Stimulated activated naive CD8-positive, alpha-beta T cell treated with anti-CD3 and anti-CD28 coated beads, Interleukin-15, amount 100 ng/mL, for 72 hours (primary cell): ENCODE measurements at regions not wholly inside any gene's neighbourhood (a gene's known extent, or its start where the extent isn't known, plus 50 kb on each side); places are given as distances from the start of the nearest gene placed in this dataset.

Source experiments
- ATAC-seq: fragments of 150-1000 bp; cut with Tn5 transposase; 2 replicates; pipeline ENCODE4 v1.10.0; 2021; ENCODE audit warnings: mild to moderate bottlenecking, moderate library complexity
- DNase-seq, 2 donors: peaks; one replicate each; pipeline ENCODE4 v3.0.0; 2021 to 2022
- H3K27ac Mint-ChIP-seq, 2 donors: one replicate each; pipeline ENCODE4 v1.8.0; 2022; ENCODE audit warnings: mild to moderate bottlenecking in 2 of 2, mixed read lengths in 2 of 2, moderate library complexity in 2 of 2
- H3K27me3 Mint-ChIP-seq: one replicate; pipeline ENCODE4 v1.8.0; 2022; ENCODE audit warnings: mixed read lengths
- H3K4me1 Mint-ChIP-seq: one replicate; pipeline ENCODE4 v1.8.0; 2022; ENCODE audit warnings: mild to moderate bottlenecking, mixed read lengths
- H3K4me3 Mint-ChIP-seq, 2 donors: one replicate each; pipeline ENCODE4 v1.8.0; 2022; ENCODE audit warnings: mild to moderate bottlenecking in 2 of 2, mixed read lengths in 2 of 2, moderate library complexity in 1 of 2
- H3K9me3 Mint-ChIP-seq, 2 donors: one replicate each; pipeline ENCODE4 v1.8.0; 2022; ENCODE audit warnings: mixed read lengths in 2 of 2

GRCh38 chr14:65794674-65795279 lies 382.2 kb downstream of the FUT8 start:
- no peak overlapping the region for H3K4me3 Mint-ChIP-seq
- DNase-seq (no peak), ATAC-seq (no peak)

GRCh38 chr14:65798216-65798615 lies 385.7 kb downstream of the FUT8 start:
- DNase-seq: no peak

More at GRCh38 chr14:65794674-65795279, 382.2 kb downstream of the FUT8 start:
- Mint-ChIP-seq H3K27me3 (peaks cover 7% of the 10 kb centered on the region), H3K4me1 (no peaks in the 10 kb centered on the region), H3K27ac (no peak overlapping the region), H3K9me3 (no peaks in the 10 kb centered on the region)

DNA sequence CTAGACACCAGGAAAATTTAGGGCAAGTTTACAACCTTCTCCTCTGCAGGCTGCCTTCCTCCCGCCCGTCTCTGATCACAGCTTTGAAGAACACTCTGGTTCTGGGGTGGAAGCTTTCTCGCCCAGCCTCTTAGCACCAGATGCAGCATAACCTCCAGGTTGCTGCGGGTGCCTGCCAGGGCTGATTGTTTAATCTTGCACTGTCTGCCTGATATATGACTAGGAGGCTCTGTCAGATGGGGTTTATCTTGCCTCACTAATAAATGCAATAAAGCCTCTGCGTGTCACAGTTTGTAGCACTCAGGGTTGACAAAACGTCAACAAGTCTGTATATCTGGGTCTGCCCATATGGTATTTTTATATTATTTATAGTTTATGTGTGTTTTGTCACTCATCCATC lies 388.2 kb downstream of the FUT8 start:
- Mint-ChIP-seq H3K4me1 (no peaks in the 10 kb centered on the region), H3K4me3 (no peak overlapping the region), H3K9me3 (no peaks in the 10 kb centered on the region), H3K27me3 (peaks cover 5% of the 10 kb centered on the region), H3K27ac (no peak overlapping the region)
- no peak for ATAC-seq
- DNase-seq: no peak

More at GRCh38 chr14:65798216-65798615, 385.7 kb downstream of the FUT8 start:
- Mint-ChIP-seq H3K4me1 (no peaks in the 10 kb centered on the region), H3K4me3 (no peak overlapping the region), H3K27ac (no peak overlapping the region), H3K9me3 (no peaks in the 10 kb centered on the region), H3K27me3 (peaks cover 7% of the 10 kb centered on the region)
- ATAC-seq: no peak

- ATAC-seq (no peak), DNase-seq (no peak)
- no peak overlapping the region for H3K27ac Mint-ChIP-seq
- no peaks in the 10 kb centered on the region for H3K9me3 Mint-ChIP-seq
- no peak overlapping the region for H3K4me3 Mint-ChIP-seq
- no peaks in the 10 kb centered on the region for H3K27me3 Mint-ChIP-seq
- no peaks in the 10 kb centered on the region for H3K4me1 Mint-ChIP-seq
These were observed 389.7 kb downstream of the FUT8 start for GRCh38 chr14:65802196-65802595.

DNA sequence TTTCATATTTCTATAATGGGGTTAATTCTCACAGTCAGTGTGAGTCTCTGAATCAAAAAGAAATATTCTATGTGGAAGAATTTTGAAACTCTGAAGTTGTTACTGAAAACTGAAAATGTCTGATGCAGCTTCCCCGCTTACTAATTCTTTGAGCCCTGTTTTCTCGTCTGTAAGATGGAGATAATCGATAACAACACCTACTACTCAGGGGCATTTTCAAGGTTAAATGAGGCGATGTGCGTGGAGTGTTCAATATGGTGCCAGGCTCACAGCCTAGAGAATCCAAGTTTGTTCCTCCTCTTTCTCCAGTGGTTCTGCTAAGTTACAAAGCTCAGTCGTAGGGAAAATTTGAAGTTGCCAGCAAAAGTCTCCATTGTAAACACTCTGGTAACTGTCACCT lies 391.4 kb downstream of the FUT8 start:
- Mint-ChIP-seq H3K27ac (no peak overlapping the region), H3K4me3 (no peak overlapping the region), H3K9me3 (no peaks in the 10 kb centered on the region), H3K27me3 (no peaks in the 10 kb centered on the region), H3K4me1 (no peaks in the 10 kb centered on the region)
- ATAC-seq (no peak), DNase-seq (no peak)

DNA sequence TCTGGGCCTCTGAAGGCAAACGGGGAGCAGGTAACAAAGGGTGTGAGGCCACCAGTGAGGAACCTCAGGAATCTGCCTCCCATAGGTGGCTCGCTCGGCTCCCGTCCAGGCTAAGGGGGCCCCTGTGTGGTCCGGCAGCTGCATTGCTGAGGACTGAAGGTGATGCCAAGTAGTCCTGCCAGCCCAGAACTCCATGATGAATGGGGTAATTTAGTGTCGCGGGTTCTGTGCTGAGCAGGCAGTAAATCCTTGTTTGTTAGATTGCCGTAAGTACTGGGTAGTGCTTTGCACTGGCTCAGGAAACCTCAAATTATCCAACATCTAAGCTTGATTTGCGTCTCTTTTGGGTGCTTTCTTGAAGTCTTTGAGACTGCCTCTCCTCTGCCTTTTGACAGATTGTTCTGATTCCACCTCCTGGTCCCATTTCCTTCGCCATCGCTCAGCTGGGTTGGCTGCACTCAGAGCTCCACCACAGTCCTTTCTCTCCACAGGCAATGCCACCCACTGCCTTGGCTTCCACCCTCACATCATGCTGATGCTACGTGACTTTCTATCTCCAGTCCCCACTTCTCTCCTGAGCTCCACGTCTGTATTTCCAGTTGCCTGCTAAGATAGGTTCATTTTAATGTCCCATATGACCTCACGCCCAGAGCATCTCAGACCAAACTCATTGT lies 392.0 kb downstream of the FUT8 start:
- Mint-ChIP-seq H3K4me3 (no peak overlapping the region), H3K9me3 (no peaks in the 10 kb centered on the region), H3K4me1 (no peaks in the 10 kb centered on the region), H3K27me3 (no peaks in the 10 kb centered on the region), H3K27ac (no peak overlapping the region)
- DNase-seq (no peak), ATAC-seq (peak; percentile 51)

- Mint-ChIP-seq H3K27me3 (no peaks in the 10 kb centered on the region), H3K9me3 (no peaks in the 10 kb centered on the region), H3K27ac (no peak overlapping the region), H3K4me1 (no peaks in the 10 kb centered on the region), H3K4me3 (no peak overlapping the region)
- DNase-seq (no peak), ATAC-seq (peak; percentile 88)
These were observed 392.6 kb downstream of the FUT8 start for GRCh38 chr14:65805113-65805473.

GRCh38 chr14:65808390-65808789 lies 395.9 kb downstream of the FUT8 start:
- Mint-ChIP-seq H3K27me3 (no peaks in the 10 kb centered on the region), H3K27ac (no peak overlapping the region), H3K4me3 (no peak overlapping the region), H3K4me1 (no peaks in the 10 kb centered on the region), H3K9me3 (no peaks in the 10 kb centered on the region)
- DNase-seq (no peak), ATAC-seq (no peak)

DNA sequence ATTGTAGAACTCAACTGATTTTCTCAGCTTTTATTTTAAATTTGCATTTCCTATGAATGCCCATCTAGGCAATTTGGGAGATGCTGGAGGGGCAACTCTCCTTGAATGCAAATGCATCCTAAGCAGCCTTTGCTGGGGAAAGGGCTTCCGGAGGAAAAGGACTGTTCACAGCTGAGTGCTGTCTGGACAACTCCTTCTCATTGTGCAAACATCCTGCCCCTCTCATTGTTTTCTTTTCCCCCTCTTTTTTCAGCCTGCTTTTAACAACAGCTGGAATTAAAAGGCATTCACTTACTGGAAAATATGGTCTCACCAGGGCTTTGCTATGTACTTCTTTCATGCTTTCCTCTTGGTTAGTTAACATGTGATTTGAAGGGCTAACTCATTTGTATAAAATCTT lies 397.8 kb downstream of the FUT8 start:
- no peak for DNase-seq
- H3K4me3 Mint-ChIP-seq: no peak overlapping the region
- no peaks in the 10 kb centered on the region for H3K4me1 Mint-ChIP-seq
- no peaks in the 10 kb centered on the region for H3K27me3 Mint-ChIP-seq
- no peak for ATAC-seq
- no peak overlapping the region for H3K27ac Mint-ChIP-seq
- no peaks in the 10 kb centered on the region for H3K9me3 Mint-ChIP-seq

DNA sequence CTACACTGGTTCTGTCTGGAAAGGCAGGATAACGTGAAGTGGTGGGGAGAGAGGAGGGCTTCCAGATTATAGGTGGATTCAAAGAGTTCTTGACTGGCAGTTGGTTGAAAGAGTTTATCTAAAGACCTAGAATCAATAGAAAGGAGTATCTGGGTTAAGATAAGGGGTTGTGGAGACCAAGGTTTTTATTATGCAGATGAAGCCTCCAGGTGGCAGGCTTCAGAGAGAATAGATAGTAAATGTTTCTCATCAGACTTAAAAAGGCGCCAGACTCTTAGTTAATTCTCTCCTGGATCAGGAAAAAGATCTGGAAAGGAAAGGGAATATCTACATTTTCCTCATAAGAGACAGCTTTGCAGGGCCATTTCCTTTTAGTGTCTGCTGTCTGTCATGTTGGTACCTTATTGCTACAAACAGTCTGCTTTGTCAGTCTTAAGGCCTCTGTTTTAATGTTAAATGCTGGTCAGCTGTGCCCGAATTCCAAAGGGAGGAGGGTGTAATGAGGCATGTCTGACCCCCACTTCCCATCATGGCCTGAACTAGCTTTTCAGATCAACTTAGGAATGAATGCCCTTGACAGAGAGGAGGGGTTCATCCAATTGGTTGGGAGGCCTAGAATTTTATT lies 401.3 kb downstream of the FUT8 start:
- Mint-ChIP-seq H3K4me1 (no peaks in the 10 kb centered on the region), H3K27me3 (no peaks in the 10 kb centered on the region), H3K4me3 (no peak overlapping the region), H3K9me3 (no peaks in the 10 kb centered on the region), H3K27ac (no peak overlapping the region)
- DNase-seq (no peak), ATAC-seq (no peak)

DNA sequence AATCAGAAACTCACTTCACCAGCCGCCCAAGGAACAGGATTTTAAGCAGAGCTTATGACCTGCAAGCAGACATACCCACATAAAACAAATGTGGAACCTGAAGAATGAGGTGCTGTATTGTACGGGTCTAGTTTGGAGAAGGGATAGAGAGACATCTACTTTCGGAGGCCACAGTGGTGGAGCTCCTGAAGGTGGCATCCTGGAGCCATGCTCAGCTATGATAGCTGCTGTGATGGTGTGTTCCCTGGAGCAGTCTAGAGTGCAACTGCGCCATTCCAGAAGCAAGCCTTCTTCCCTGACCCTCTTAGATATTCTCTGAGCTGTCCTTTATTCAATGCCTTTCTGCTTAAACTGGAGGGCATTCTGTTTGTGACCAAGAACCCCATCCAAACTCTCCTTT lies 402.6 kb downstream of the FUT8 start:
- H3K27me3 Mint-ChIP-seq: no peaks in the 10 kb centered on the region
- H3K4me3 Mint-ChIP-seq: no peak overlapping the region
- no peaks in the 10 kb centered on the region for H3K4me1 Mint-ChIP-seq
- H3K27ac Mint-ChIP-seq: no peak overlapping the region
- ATAC-seq: no peak
- DNase-seq: no peak
- no peaks in the 10 kb centered on the region for H3K9me3 Mint-ChIP-seq

DNA sequence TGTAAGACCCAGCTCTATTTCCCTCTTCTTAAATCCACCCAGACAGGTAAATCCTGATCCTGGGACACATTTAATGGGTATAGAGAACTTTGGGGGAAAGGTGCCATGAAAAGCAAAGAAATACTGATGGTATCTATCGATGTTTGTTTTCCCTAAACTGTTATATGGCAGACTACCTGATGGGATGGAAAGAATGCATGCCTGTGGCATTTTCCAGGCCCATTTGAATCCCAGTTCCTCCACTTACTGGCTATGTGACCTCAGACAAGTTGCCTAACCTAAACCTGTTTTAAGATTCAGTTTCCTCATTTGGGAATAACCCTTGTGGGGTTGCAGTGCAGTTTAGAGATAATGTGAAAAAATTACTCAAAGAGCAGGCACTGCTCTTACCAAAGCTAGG lies 404.5 kb downstream of the FUT8 start:
- H3K4me1 Mint-ChIP-seq: no peaks in the 10 kb centered on the region
- no peak overlapping the region for H3K27ac Mint-ChIP-seq
- no peak overlapping the region for H3K4me3 Mint-ChIP-seq
- DNase-seq (no peak), ATAC-seq (no peak)
- H3K27me3 Mint-ChIP-seq: no peaks in the 10 kb centered on the region
- no peaks in the 10 kb centered on the region for H3K9me3 Mint-ChIP-seq

GRCh38 chr14:65819569-65819968 lies 407.0 kb downstream of the FUT8 start:
- DNase-seq: no peak
- Mint-ChIP-seq H3K4me3 (no peak overlapping the region), H3K27me3 (no peaks in the 10 kb centered on the region), H3K27ac (no peak overlapping the region), H3K9me3 (no peaks in the 10 kb centered on the region), H3K4me1 (no peaks in the 10 kb centered on the region)
- ATAC-seq: no peak

GRCh38 chr14:65821224-65821753 lies 408.8 kb downstream of the FUT8 start:
- H3K4me1 Mint-ChIP-seq: no peaks in the 10 kb centered on the region

DNA sequence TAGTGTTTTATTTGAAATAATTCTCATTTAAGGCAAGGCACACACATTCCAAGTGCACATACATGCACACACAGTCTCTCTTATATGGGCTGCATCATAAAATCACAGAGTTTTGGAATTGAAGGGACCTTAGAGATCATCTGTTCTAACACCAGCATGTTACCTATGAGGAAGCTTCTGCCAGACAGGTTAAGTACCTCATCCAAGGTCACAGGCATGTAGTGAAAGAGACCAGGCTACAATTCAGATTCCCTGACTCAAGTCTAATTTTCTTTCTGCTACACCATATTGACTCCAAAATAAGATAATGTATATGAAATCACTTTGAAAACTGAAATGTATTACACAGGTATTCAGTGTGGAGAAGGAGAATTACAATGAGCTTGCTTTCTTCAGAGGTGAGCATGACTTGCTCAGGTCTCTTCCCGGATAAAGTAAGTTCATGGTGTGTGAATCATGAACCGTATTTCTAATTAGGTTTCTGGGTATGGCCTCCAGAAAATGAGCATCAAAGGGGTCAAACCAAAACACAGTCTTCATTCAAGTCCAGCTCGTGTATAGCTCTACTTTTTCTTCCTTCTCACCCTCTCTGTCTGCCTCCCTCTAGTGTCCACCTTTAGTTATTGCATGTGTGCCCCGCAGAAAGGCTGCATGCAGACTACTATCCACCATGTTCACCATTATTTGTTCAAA lies 411.9 kb downstream of the FUT8 start:
- peak; percentile 91 for ATAC-seq

More at GRCh38 chr14:65821224-65821753, 408.8 kb downstream of the FUT8 start:
- Mint-ChIP-seq H3K9me3 (no peaks in the 10 kb centered on the region), H3K27ac (no peak overlapping the region), H3K4me3 (no peak overlapping the region), H3K27me3 (no peaks in the 10 kb centered on the region)
- ATAC-seq (peak; percentile 22), DNase-seq (no peak)

DNA sequence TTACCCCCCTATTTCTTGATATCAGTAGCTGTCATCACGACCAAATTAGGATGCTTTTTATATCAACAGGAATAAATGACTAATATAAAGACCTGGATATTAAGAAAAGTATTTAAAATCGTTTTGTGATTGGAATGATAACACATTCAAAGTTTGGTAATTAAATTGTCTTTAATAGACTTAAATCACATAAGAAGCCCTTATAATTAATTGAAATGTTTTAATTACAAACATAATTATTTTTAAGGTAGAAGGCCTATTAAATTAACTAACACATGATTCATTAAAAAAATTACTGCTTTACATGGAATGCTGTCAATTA lies 412.4 kb downstream of the FUT8 start:
- DNase-seq (no peak), ATAC-seq (no peak)
- H3K4me1 Mint-ChIP-seq: peaks cover 10% of the 10 kb centered on the region
- no peak overlapping the region for H3K4me3 Mint-ChIP-seq
- no peaks in the 10 kb centered on the region for H3K27me3 Mint-ChIP-seq
- H3K27ac Mint-ChIP-seq: no peak overlapping the region
- H3K9me3 Mint-ChIP-seq: no peaks in the 10 kb centered on the region

More for the DNA sequence above, 411.9 kb downstream of the FUT8 start:
- H3K9me3 Mint-ChIP-seq: no peaks in the 10 kb centered on the region
- no peaks in the 10 kb centered on the region for H3K27me3 Mint-ChIP-seq
- DNase-seq: peak; percentile 58 to 73
- no peak overlapping the region for H3K27ac Mint-ChIP-seq
- H3K4me3 Mint-ChIP-seq: no peak overlapping the region
- H3K4me1 Mint-ChIP-seq: peaks cover 10% of the 10 kb centered on the region
